H1 (cell line): ENCODE measurements at regions not wholly inside any gene's neighbourhood (a gene's known extent, or its start where the extent isn't known, plus 50 kb on each side); places are given as distances from the start of the nearest gene placed in this dataset.

Experiments used
- TF ChIP-seq, protein P1 (sequence below): IDR thresholded peaks from 2 replicates; pipeline ENCODE4 v1.6.1; 2012; ENCODE audit warnings: inconsistent platforms
- TF ChIP-seq, protein P2 (sequence below): IDR thresholded peaks from 2 replicates; pipeline ENCODE4 v1.6.1; 2011; ENCODE audit warnings: low read depth, mild to moderate bottlenecking, low read length; ENCODE audit not compliant: insufficient read depth
- TF ChIP-seq, protein P3 (sequence below): IDR thresholded peaks from 2 replicates; pipeline ENCODE4 v1.6.1; 2011; ENCODE audit warnings: low read length, improper control_type of control experiment

DNA sequence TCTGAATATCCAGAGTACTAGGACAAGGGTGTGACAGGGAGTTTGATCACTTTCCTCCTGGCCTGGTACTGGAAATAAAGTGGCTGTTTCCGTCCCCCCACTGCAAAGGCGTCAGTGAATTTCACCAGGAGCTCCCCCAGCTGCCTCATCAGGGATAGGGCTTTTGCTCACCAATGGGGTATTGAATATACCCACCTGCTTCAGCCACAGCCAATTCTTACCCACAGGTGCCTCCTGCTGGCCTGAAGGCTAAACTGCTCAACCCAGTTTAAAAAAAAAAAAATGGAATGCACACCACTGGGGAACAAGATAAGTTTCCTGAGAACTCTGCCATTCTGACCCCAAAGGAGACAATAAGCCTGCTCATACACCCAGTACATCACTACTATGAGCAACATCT is 65.3 kb upstream of the MS4A8 start (continued):
- TF ChIP-seq, protein P1, sequence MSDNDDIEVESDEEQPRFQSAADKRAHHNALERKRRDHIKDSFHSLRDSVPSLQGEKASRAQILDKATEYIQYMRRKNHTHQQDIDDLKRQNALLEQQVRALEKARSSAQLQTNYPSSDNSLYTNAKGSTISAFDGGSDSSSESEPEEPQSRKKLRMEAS = peak; percentile 23; the same call in 1 of the 2 replicates
- TF ChIP-seq, protein P2, sequence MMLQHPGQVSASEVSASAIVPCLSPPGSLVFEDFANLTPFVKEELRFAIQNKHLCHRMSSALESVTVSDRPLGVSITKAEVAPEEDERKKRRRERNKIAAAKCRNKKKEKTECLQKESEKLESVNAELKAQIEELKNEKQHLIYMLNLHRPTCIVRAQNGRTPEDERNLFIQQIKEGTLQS = no peak
- TF ChIP-seq, protein P3, sequence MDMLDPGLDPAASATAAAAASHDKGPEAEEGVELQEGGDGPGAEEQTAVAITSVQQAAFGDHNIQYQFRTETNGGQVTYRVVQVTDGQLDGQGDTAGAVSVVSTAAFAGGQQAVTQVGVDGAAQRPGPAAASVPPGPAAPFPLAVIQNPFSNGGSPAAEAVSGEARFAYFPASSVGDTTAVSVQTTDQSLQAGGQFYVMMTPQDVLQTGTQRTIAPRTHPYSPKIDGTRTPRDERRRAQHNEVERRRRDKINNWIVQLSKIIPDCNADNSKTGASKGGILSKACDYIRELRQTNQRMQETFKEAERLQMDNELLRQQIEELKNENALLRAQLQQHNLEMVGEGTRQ = no peak
